ENCODE measurements at regions not wholly inside any gene's neighbourhood (a gene's known extent, or its start where the extent isn't known, plus 50 kb on each side); places are given as distances from the start of the nearest gene placed in this dataset.

DNA sequence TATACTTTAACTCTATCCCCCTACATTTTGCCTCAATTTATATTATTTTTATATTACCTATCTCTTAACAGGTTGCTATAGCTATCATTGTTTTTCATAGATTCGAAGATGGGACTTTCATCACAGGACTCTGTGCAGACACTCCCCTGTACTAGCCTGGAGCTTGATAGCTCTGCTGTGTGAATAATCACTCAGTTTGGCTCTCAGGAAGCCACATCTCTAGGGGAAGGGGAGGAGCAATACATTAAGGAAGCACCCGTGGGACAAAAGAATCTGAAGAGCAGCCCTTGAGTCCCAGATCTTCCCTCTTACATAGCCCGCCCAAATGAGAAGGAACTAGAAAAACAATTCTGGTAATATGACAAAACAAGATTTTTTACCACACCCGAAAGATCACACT lies 114.3 kb upstream of the FXR1 start:
- TF ChIP-seq, protein P1, sequence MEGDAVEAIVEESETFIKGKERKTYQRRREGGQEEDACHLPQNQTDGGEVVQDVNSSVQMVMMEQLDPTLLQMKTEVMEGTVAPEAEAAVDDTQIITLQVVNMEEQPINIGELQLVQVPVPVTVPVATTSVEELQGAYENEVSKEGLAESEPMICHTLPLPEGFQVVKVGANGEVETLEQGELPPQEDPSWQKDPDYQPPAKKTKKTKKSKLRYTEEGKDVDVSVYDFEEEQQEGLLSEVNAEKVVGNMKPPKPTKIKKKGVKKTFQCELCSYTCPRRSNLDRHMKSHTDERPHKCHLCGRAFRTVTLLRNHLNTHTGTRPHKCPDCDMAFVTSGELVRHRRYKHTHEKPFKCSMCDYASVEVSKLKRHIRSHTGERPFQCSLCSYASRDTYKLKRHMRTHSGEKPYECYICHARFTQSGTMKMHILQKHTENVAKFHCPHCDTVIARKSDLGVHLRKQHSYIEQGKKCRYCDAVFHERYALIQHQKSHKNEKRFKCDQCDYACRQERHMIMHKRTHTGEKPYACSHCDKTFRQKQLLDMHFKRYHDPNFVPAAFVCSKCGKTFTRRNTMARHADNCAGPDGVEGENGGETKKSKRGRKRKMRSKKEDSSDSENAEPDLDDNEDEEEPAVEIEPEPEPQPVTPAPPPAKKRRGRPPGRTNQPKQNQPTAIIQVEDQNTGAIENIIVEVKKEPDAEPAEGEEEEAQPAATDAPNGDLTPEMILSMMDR (optimal IDR thresholded peaks at IDR 0.05 in 1 of 3, IDR thresholded peaks at IDR 0.05 in 1 of 3, conservative IDR thresholded peaks at IDR 0.05 in 1 of 3; ENCODE audit: extremely low read depth in 1 of 3, insufficient read depth in 2 of 3, low read length in 3 of 3): no peak
- no peak for TF ChIP-seq EZH2 (IDR thresholded peaks at IDR 0.05; ENCODE audit: low read length)
